Sigmoid colon (tissue), 4 donors: ENCODE measurements at regions not wholly inside any gene's neighbourhood (a gene's known extent, or its start where the extent isn't known, plus 50 kb on each side); places are given as distances from the start of the nearest gene placed in this dataset.

ENCODE experiments used
- CTCF ChIP-seq, 4 experiments: fragments of 450-650 bp in 3 of 4; fragments of 200-600 bp in 1 of 4; IDR thresholded peaks; one replicate each; pipeline ENCODE4 v1.5.1; 2016 to 2019; ENCODE audit warnings: antibody characterized with exemption in 4 of 4, mild to moderate bottlenecking in 3 of 4, moderate library complexity in 2 of 4
- POLR2A ChIP-seq, 2 donors: fragments of 450-650 bp; IDR thresholded peaks; one replicate each; pipeline ENCODE4 v1.6.1; 2016; ENCODE audit warnings: antibody characterized with exemption in 2 of 2, mild to moderate bottlenecking in 2 of 2, moderate library complexity in 2 of 2
- POLR2AphosphoS5 ChIP-seq, 4 donors: sonication (generic); formaldehyde crosslinking; IDR thresholded peaks; one replicate each; pipeline ENCODE4 v1.6.1; 2017; ENCODE audit warnings: antibody characterized with exemption in 4 of 4

GRCh38 chr20:4329232-4329631 is 80.1 kb upstream of the ADRA1D start:
- no peak for TF ChIP-seq POLR2A (IDR thresholded peaks at IDR 0.05)
- TF ChIP-seq POLR2AphosphoS5 (IDR thresholded peaks at IDR 0.05) = no peak
- TF ChIP-seq CTCF (IDR thresholded peaks at IDR 0.05) = no peak
